Central memory CD8-positive, alpha-beta T cell (primary cell): ENCODE measurements at regions not wholly inside any gene's neighbourhood (a gene's known extent, or its start where the extent isn't known, plus 50 kb on each side); places are given as distances from the start of the nearest gene placed in this dataset.
"Not testable (repeated sequence)": the region's sequence is repeated elsewhere in the genome, so short reads cannot be mapped to it uniquely, and the experiment has no call there.

Source experiments
- ATAC-seq: fragments of 150-1000 bp; cut with Tn5 transposase; replicated peaks from 2 replicates; pipeline ENCODE4 v1.10.0; 2022; ENCODE audit warnings: mild to moderate bottlenecking, moderate FRiP score, moderate number of reproducible peaks; ENCODE audit not compliant: poor library complexity, severe bottlenecking; ENCODE audit errors: extremely low read depth
- DNase-seq, 2 donors: peaks; one replicate each; pipeline ENCODE4 v3.0.0; 2021; ENCODE audit warnings: low spot score in 2 of 2
- H3K27ac Mint-ChIP-seq: one replicate; pipeline ENCODE4 v1.8.0; 2022; ENCODE audit warnings: low read depth, mild to moderate bottlenecking, moderate library complexity, mixed read lengths
- H3K27me3 Mint-ChIP-seq: one replicate; pipeline ENCODE4 v1.8.0; 2022; ENCODE audit warnings: mixed read lengths
- H3K36me3 Mint-ChIP-seq: one replicate; pipeline ENCODE4 v1.8.0; 2022; ENCODE audit warnings: mild to moderate bottlenecking, moderate library complexity, mixed read lengths; ENCODE audit not compliant: insufficient read depth
- H3K4me1 Mint-ChIP-seq: one replicate; pipeline ENCODE4 v1.8.0; 2022; ENCODE audit warnings: mixed read lengths
- H3K4me3 Mint-ChIP-seq: one replicate; pipeline ENCODE4 v1.8.0; 2022; ENCODE audit warnings: mild to moderate bottlenecking, moderate library complexity, mixed read lengths
- H3K9me3 Mint-ChIP-seq: one replicate; pipeline ENCODE4 v1.8.0; 2022; ENCODE audit warnings: mixed read lengths

DNA sequence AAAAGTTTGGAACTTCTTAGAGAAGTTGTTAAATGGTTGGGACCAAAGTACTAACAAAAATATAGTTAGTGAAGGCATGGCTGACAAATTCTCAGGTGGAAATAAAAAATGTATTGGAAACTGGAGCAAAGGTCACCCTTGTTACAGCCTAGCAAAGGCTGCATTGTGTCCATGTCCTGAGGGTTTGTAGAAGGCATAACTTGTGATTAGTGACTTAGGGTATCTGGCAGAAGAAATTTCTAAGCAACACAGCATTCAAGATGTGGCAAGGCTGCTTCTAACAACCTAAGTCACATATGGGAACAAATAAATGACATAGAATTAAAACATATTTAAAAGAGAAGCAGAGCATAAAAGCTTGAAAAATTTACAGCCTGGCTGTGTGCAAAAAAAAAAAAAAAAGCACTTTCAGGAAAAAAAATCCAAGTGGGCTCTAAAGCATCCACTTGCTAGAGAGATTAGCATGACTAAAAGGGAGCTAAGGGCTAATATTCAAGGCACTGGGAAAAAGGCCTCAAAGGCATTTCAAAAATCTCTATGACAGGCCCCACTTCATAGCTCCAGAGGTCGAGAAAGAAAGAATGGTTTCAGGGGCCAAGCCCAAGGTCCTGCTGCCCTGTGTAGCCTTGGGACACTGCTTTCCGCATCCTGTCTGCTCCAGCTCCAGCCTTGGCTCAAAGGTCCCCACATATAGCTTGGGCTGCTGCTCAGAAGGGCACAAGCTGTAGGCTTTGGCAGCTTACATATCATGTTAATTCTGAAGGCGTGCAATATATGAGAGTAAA lies 453.2 kb upstream of the PTCHD4 start:
- Mint-ChIP-seq H3K27ac (no peak overlapping the region), H3K9me3 (peaks cover 30% of the 10 kb centered on the region), H3K4me3 (no peak overlapping the region)

DNA sequence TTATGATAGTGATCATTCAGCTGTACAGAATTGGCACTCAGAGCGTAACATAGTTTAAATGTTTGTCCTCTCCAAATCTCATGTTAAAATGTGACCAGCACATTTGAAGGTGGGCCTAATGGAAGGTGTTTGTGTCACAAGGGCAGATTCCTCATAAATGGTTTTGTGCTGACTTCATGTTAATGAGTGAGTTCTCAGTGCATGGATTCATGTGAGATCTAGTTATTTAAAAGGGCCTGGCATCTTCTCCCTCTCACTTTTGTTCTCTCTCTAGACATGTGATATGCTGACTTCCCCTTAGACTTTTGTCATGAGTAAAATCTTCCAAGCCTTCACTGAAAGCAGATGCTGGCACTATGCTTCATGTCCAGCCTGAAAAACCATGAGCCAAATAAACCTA lies 452.4 kb upstream of the PTCHD4 start:
- no peak for DNase-seq
- Mint-ChIP-seq H3K36me3 (no peaks in the 10 kb centered on the region), H3K27ac (no peak overlapping the region), H3K4me3 (no peak overlapping the region), H3K9me3 (peaks cover 26% of the 10 kb centered on the region), H3K4me1 (no peaks in the 10 kb centered on the region), H3K27me3 (no peaks in the 10 kb centered on the region)
- ATAC-seq, result no peak

More for the DNA sequence above, 453.2 kb upstream of the PTCHD4 start:
- DNase-seq (no peak), ATAC-seq (no peak)
- Mint-ChIP-seq H3K27me3 (no peaks in the 10 kb centered on the region), H3K36me3 (no peaks in the 10 kb centered on the region), H3K4me1 (no peaks in the 10 kb centered on the region)

- no peaks in the 10 kb centered on the region for H3K27me3 Mint-ChIP-seq
- no peaks in the 10 kb centered on the region for H3K36me3 Mint-ChIP-seq
- no peak for DNase-seq
- H3K4me1 Mint-ChIP-seq, result no peaks in the 10 kb centered on the region
- peaks cover 32% of the 10 kb centered on the region for H3K9me3 Mint-ChIP-seq
- no peak overlapping the region for H3K27ac Mint-ChIP-seq
- no peak overlapping the region for H3K4me3 Mint-ChIP-seq
- ATAC-seq, result no peak
Observed at GRCh38 chr6:48560408-48560807, 449.4 kb upstream of the PTCHD4 start.

DNA sequence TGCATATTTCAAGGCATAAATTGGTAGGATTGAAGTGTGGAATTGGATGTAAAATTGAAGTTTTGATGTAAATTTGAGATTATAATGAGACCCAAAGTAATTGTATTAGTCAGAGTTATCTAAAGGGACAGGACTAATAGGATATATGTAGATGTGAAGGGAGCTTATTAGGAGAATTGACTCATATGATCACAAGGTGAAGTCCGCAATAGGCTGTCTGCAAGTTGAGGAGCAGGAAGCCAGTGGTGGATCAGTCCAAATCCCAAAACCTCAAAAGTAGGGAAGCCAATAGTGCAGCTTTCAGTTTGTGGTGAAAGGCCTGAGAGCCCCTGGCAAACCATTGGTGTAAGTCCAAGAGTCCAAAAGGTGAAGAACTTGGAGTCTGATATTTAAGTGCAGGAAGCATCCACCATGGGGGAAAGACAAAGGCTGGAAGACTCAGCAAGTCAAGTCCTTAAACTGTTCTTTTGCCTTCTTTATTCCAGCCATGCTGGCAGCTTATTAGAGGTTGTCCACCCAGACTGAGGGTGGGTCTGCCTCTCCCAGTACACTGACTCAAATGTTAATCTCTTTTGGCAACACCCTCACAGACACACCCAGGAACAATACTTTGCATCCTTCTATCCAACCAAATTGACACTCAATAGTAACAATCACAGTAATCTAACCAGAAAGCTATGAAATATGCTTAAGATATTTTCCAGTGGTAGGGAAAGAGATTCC lies 442.6 kb upstream of the PTCHD4 start:
- Mint-ChIP-seq H3K4me1 (no peaks in the 10 kb centered on the region), H3K36me3 (no peaks in the 10 kb centered on the region), H3K9me3 (peaks cover 24% of the 10 kb centered on the region), H3K4me3 (no peak overlapping the region), H3K27ac (no peak overlapping the region), H3K27me3 (no peaks in the 10 kb centered on the region)
- ATAC-seq (no peak), DNase-seq (no peak)

- Mint-ChIP-seq H3K4me3 (no peak overlapping the region), H3K9me3 (peaks cover 20% of the 10 kb centered on the region), H3K4me1 (no peaks in the 10 kb centered on the region), H3K36me3 (no peaks in the 10 kb centered on the region), H3K27me3 (no peaks in the 10 kb centered on the region), H3K27ac (no peak overlapping the region)
- ATAC-seq (no peak), DNase-seq (no peak)
Observed at GRCh38 chr6:48552905-48553304, 441.9 kb upstream of the PTCHD4 start.

DNA sequence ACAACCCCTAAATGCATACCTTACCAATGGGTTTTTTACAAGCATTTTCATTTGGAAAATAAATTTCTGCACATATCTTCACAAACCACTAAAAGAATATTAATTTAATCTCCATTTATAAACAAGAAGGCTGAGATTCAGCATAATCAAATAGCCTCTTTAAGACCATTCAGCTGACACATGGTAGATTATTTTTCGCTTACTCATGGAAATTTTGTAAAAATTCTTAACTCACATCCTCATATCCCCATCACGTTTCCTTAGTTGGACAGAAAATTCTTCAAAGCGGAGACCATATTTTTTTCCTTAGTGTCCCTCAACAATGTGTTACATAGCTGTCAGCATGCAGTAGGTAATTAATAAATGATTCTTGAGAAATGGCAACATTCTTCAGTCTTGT lies 439.6 kb upstream of the PTCHD4 start:
- H3K4me1 Mint-ChIP-seq, result no peaks in the 10 kb centered on the region
- no peaks in the 10 kb centered on the region for H3K27me3 Mint-ChIP-seq
- peaks cover 7% of the 10 kb centered on the region for H3K9me3 Mint-ChIP-seq
- DNase-seq (no peak), ATAC-seq (no peak)
- no peak overlapping the region for H3K4me3 Mint-ChIP-seq
- H3K36me3 Mint-ChIP-seq, result no peaks in the 10 kb centered on the region
- H3K27ac Mint-ChIP-seq, result no peak overlapping the region

DNA sequence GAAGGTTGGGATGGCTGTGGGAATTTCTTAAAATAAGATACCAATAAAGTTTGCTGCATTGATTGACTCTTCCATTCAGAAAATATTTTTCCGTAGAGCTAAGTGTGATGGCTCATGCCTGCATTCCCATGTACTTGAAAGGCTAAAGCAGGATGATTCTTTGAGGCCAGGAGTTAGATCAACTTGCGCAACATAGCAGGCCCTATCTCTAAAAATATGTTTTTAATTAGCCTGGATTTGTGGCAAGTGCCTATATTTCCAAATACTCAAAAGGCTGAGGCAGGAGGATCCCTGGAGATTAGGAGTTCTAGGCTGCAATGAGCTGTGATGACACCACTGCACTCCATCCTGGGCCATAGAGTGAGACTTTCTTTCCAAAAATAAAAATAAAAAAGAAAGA lies 431.2 kb upstream of the PTCHD4 start:
- Mint-ChIP-seq H3K4me1 (no peaks in the 10 kb centered on the region), H3K36me3 (no peaks in the 10 kb centered on the region), H3K4me3 (no peak overlapping the region), H3K27ac (no peak overlapping the region), H3K27me3 (no peaks in the 10 kb centered on the region), H3K9me3 (peaks cover 11% of the 10 kb centered on the region)
- ATAC-seq, result no peak
- no peak for DNase-seq

DNA sequence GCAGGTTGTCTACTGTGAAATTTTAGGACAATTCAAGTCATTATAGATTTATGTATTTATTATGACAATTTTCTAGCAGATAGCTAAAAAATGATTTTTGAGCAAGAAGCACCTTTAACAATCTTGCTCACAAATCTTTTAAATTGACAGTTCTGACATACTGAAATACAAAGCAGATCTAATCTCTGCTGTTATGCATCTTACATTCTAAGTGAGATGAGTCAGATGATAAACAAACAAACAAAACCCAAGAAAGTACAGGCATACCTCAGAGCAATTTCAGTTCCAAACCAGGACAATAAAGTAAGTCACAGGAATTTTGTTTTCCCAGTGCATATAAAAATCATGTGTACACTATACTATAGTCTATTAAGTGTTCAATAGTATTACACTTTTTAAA lies 430.7 kb upstream of the PTCHD4 start:
- Mint-ChIP-seq H3K36me3 (no peaks in the 10 kb centered on the region), H3K9me3 (peaks cover 11% of the 10 kb centered on the region), H3K27me3 (no peaks in the 10 kb centered on the region), H3K4me3 (no peak overlapping the region), H3K4me1 (no peaks in the 10 kb centered on the region), H3K27ac (no peak overlapping the region)
- ATAC-seq (no peak), DNase-seq (no peak)

DNA sequence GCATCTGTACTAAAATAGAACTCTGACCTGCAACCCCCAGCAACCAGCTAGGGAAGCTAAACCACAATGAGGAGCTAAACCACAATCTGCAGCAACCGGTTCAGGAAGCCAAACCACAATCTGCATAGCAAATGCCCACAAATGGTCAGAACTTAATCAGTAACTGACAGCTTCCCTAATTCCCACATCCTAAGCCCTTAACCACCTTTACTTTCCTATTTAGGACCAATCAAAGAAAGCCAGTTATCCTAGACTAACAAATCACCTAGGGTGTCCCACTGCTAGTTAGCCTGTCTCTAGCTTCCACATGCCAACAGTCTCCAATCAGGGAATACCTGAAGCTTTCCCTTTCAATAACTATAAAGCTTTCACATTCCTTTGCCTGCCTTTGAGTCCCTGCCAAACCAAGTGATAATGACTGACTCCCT lies 424.6 kb upstream of the PTCHD4 start:
- H3K9me3 Mint-ChIP-seq, result peaks cover 5% of the 10 kb centered on the region
- ATAC-seq (no peak), DNase-seq (no peak)
- no peaks in the 10 kb centered on the region for H3K27me3 Mint-ChIP-seq
- H3K4me3 Mint-ChIP-seq, result no peak overlapping the region
- H3K27ac Mint-ChIP-seq, result no peak overlapping the region
- H3K36me3 Mint-ChIP-seq, result no peaks in the 10 kb centered on the region
- H3K4me1 Mint-ChIP-seq, result no peaks in the 10 kb centered on the region

DNA sequence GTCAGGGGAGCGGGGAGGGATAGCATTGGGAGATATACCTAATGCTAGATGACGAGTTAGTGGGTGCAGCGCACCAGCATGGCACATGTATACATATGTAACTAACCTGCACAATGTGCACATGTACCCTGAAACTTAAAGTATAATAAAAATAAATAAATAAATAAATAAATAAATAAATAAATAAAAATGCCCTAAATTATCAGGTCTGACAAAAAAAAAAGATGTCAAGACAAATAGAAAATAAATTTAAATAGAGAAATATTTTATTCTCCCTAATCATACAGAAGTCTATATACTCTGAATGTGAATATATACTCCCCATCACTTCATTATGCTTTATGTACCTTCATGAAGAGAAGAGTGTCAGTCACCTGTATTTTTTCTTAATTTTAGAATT lies 420.0 kb upstream of the PTCHD4 start:
- H3K36me3 Mint-ChIP-seq, DNase-seq, ATAC-seq, H3K4me1 Mint-ChIP-seq, H3K4me3 Mint-ChIP-seq, H3K27me3 Mint-ChIP-seq, H3K27ac Mint-ChIP-seq: not testable (repeated sequence)
- H3K9me3 Mint-ChIP-seq, result peaks cover 19% of the 10 kb centered on the region

DNA sequence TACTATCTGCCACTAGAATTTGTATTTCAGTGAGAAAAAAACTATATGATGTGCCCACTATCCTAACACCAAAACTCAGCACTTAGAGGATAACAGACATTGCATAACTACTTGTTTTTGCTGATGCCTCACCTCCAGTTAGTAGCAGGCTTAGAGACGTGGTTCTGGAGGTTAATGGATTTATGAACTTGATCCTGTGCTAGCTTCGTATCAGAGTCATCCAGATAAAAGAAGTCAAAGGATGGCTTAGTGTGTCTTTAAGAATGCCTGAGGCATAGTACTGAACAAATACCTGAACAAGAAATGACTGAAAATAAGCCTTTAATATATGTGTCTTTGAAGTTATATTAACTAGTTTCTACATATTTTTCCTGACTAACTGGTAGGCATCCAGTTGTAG lies 414.9 kb upstream of the PTCHD4 start:
- DNase-seq, result no peak
- Mint-ChIP-seq H3K4me3 (no peak overlapping the region), H3K36me3 (no peaks in the 10 kb centered on the region), H3K9me3 (peaks cover 20% of the 10 kb centered on the region), H3K27me3 (no peaks in the 10 kb centered on the region), H3K27ac (no peak overlapping the region), H3K4me1 (no peaks in the 10 kb centered on the region)
- ATAC-seq, result no peak

DNA sequence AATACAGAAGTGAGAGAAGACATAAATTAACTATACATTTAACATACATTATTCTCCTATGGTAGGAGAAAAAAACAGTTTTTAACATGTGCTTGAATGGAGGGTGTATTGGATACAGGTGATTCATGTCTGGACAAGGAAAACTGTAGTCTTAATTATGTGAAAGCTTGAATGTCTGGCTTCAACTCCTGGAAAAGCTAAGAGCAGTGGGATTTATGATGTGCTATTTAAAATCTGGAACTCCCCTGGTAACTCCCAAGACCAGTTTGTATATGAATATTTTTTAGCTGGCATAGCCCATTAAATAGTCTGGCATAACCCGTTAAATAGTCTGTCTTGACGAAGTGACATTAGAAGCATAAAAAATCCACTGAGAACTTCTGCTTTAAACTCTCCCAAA lies 410.0 kb upstream of the PTCHD4 start:
- H3K4me3 Mint-ChIP-seq, result no peak overlapping the region
- DNase-seq (no peak), ATAC-seq (no peak)
- no peak overlapping the region for H3K27ac Mint-ChIP-seq
- no peaks in the 10 kb centered on the region for H3K27me3 Mint-ChIP-seq
- no peaks in the 10 kb centered on the region for H3K4me1 Mint-ChIP-seq
- no peaks in the 10 kb centered on the region for H3K36me3 Mint-ChIP-seq
- H3K9me3 Mint-ChIP-seq, result peaks cover 16% of the 10 kb centered on the region

DNA sequence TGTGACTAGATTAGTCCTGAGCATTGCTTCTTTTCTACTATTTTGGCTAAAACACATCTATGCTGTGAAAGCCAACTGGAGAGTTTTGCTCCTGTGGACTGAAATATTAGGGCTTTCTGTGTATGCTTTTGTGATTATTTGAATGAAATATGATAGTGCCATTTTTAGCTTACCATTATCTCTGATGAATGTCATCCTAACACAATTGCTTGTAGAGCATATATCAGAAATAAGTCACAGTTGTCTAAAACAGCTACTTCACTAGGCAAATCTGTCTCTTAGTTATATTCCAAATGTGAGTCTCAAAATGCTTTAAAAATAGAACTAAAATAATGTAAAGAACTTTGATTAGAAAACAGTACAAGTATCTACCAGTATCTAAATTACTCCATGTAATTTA lies 401.4 kb upstream of the PTCHD4 start:
- peaks cover 19% of the 10 kb centered on the region for H3K9me3 Mint-ChIP-seq
- no peaks in the 10 kb centered on the region for H3K4me1 Mint-ChIP-seq
- H3K27me3 Mint-ChIP-seq, result no peaks in the 10 kb centered on the region
- H3K27ac Mint-ChIP-seq, result no peak overlapping the region
- H3K36me3 Mint-ChIP-seq, result no peaks in the 10 kb centered on the region
- DNase-seq (no peak), ATAC-seq (no peak)
- no peak overlapping the region for H3K4me3 Mint-ChIP-seq
